Neural cell (in vitro differentiated cells): ENCODE measurements at regions not wholly inside any gene's neighbourhood (a gene's known extent, or its start where the extent isn't known, plus 50 kb on each side); places are given as distances from the start of the nearest gene placed in this dataset.
"Not testable (repeated sequence)": the region's sequence is repeated elsewhere in the genome, so short reads cannot be mapped to it uniquely, and the experiment has no call there.

Experiments used
- H2AFZ ChIP-seq: fragments of 200-600, 300-800 bp; sonication (generic), shearing (Covaris generic); 2 replicates; pipeline ENCODE4 v1.6.0; 2014; ENCODE audit warnings: low read depth, mild to moderate bottlenecking, antibody characterized with exemption, low read length, moderate library complexity
- H3F3A ChIP-seq: fragments of 200-600 bp; shearing (Covaris generic); 2 replicates; pipeline ENCODE4 v1.6.1; 2016; ENCODE audit warnings: mild to moderate bottlenecking, moderate library complexity, mixed read lengths, antibody characterized with exemption, low read length; ENCODE audit not compliant: insufficient read depth, poor library complexity, severe bottlenecking
- H3K27ac ChIP-seq: fragments of 200-600, 300-800 bp; sonication (generic), shearing (Covaris generic); 2 replicates; pipeline ENCODE4 v1.5.1; 2014; ENCODE audit warnings: mild to moderate bottlenecking, low read length, moderate library complexity
- H3K27me3 ChIP-seq: fragments of 300-800, 200-600 bp; sonication (generic), shearing (Covaris generic); 2 replicates; pipeline ENCODE4 v1.6.0; 2014; ENCODE audit warnings: mild to moderate bottlenecking, low read depth, low read length, moderate library complexity; ENCODE audit not compliant: insufficient read depth
- H3K36me3 ChIP-seq: fragments of 300-800, 200-600 bp; sonication (generic), shearing (Covaris generic); 2 replicates; pipeline ENCODE4 v1.5.1; 2014; ENCODE audit warnings: mild to moderate bottlenecking, antibody characterized with exemption, low read length, moderate library complexity; ENCODE audit not compliant: insufficient read depth
- H3K4me2 ChIP-seq: fragments of 300-800, 200-600 bp; sonication (generic), shearing (Covaris generic); 2 replicates; pipeline ENCODE4 v1.6.0; 2014; ENCODE audit warnings: mild to moderate bottlenecking, low read length
- H3K4me3 ChIP-seq: fragments of 300-800, 200-600 bp; sonication (generic), shearing (Covaris generic); 2 replicates; pipeline ENCODE4 v1.5.1; 2014; ENCODE audit warnings: mild to moderate bottlenecking, low read length, moderate library complexity
- H3K79me2 ChIP-seq: fragments of 200-600 bp; shearing (Covaris generic); replicated peaks from 2 replicates; pipeline ENCODE4 v1.6.0; 2014; ENCODE audit warnings: mild to moderate bottlenecking, low read length, moderate library complexity; ENCODE audit not compliant: insufficient read depth
- H3K9ac ChIP-seq: fragments of 300-800, 200-600 bp; sonication (generic), shearing (Covaris generic); 2 replicates; pipeline ENCODE4 v1.6.1; 2016; ENCODE audit warnings: mild to moderate bottlenecking, low read length, mixed read lengths
- H3K9me2 ChIP-seq: fragments of 200-600 bp; shearing (Covaris generic); 2 replicates; pipeline ENCODE4 v1.6.1; 2016; ENCODE audit warnings: mild to moderate bottlenecking, low read length, mixed read lengths; ENCODE audit not compliant: insufficient read depth
- H3K9me3 ChIP-seq: fragments of 200-600, 300-800 bp; sonication (generic), shearing (Covaris generic); 2 replicates; pipeline ENCODE4 v1.6.1; 2016; ENCODE audit warnings: mild to moderate bottlenecking, mixed run types, low read length, moderate library complexity, mixed read lengths
- H4K20me1 ChIP-seq: fragments of 200-600 bp; shearing (Covaris generic); 2 replicates; pipeline ENCODE4 v1.6.1; 2016; ENCODE audit warnings: mild to moderate bottlenecking, mixed run types; ENCODE audit not compliant: insufficient read depth
- EP300 ChIP-seq: fragments of 450-650 bp; conservative IDR thresholded peaks from 2 replicates; pipeline ENCODE4 v1.6.1; 2014; ENCODE audit warnings: antibody characterized with exemption, mild to moderate bottlenecking, moderate library complexity; ENCODE audit not compliant: poor library complexity, severe bottlenecking
- EZH2 ChIP-seq: fragments of 200-600, 300-800 bp; shearing (Covaris generic), sonication (generic); IDR thresholded peaks from 2 replicates; pipeline ENCODE4 v1.6.1; 2014; ENCODE audit warnings: antibody characterized with exemption, low read length, borderline replicate concordance, mild to moderate bottlenecking; ENCODE audit not compliant: insufficient read depth, poor library complexity, severe bottlenecking
- MXI1 ChIP-seq: fragments of 450-650 bp; conservative IDR thresholded peaks from 2 replicates; pipeline ENCODE4 v1.6.1; 2014; ENCODE audit warnings: antibody characterized with exemption, mild to moderate bottlenecking; ENCODE audit not compliant: poor library complexity, severe bottlenecking
- POLR2AphosphoS5 ChIP-seq: IDR thresholded peaks from 2 replicates; pipeline ENCODE4 v1.6.1; 2012
- RAD21 ChIP-seq: fragments of 450-650 bp; conservative IDR thresholded peaks from 2 replicates; pipeline ENCODE4 v1.6.1; 2014; ENCODE audit warnings: antibody characterized with exemption, mild to moderate bottlenecking, moderate library complexity
- SMC3 ChIP-seq: fragments of 450-650 bp; conservative IDR thresholded peaks from 2 replicates; pipeline ENCODE4 v1.6.1; 2014; ENCODE audit warnings: antibody characterized with exemption, mild to moderate bottlenecking, moderate library complexity; ENCODE audit not compliant: poor library complexity
- TAF1 ChIP-seq: IDR thresholded peaks from 2 replicates; pipeline ENCODE4 v1.6.1; 2012; ENCODE audit warnings: low read depth
- TF ChIP-seq, protein P1 (sequence below): IDR thresholded peaks from 2 replicates; pipeline ENCODE4 v1.6.1; 2012; ENCODE audit warnings: borderline replicate concordance
- TF ChIP-seq, protein P2 (sequence below): fragments of 450-650 bp; IDR thresholded peaks from 2 replicates; pipeline ENCODE4 v1.5.1; 2014; ENCODE audit warnings: antibody characterized with exemption, mild to moderate bottlenecking, moderate library complexity; ENCODE audit not compliant: poor library complexity, severe bottlenecking

DNA sequence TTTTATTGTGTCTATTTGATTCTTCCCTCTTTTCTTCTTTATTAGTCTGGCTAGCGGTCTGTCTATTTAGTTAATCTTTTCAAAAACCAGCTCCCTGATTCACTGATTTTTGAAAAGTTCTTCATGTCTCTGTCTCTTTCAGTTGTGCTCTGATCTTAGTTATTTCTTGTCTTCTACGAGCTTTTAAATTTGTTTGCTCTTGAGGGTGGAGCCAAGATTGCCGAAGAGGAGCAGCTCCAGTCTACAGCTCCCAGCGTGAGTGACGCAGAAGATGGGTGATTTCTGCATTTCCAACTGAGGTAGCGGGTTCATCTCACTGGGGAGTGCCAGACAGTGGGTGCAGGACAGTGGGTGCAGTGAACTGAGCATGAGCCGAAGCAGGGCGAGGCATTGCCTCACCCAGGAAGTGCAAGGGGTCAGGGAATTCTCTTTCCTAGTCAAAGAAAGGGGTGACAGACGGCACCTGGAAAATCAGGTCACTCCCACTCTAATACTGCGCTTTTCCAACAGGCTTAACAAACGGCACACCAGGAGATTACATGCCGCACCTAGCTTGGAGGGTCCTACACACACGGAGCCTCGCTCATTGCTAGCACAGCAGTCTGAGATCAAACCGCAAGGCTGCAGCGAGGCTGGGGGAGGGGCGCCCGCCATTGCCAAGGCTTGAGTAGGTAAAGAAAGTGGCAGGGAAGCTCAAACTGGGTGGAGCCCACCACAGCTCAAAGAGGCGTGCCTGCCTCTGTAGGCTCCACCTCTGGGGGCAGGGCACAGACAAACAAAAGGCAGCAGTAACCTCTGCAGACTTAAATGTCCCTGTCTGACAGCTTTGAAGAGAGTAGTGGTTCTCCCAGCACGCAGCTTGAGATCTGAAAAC lies 220.6 kb upstream of the IRAK1BP1 start:
- not testable (repeated sequence) for H2AFZ ChIP-seq, H3K79me2 ChIP-seq, H3K4me3 ChIP-seq, H3F3A ChIP-seq, H3K9ac ChIP-seq, H3K27ac ChIP-seq, H3K4me2 ChIP-seq, H3K9me3 ChIP-seq, H3K27me3 ChIP-seq, H3K36me3 ChIP-seq, H3K9me2 ChIP-seq, H4K20me1 ChIP-seq

DNA sequence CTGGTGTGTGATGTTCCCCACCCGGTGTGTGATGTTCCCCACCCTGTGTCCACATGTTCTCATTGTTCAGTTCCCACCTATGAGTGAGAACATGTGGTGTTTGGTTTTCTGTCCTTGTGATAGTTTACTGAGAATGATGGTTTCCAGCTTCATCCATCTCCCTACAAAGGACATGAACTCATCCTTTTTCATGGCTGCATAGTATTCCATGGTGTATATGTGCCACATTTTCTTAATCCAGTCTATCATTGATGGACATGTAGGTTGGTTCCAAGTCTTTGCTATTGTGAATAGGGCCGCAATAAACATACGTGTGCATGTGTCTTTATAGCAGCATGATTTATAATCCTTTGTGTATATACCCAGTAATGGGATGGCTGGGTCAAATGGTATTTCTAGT lies 201.5 kb upstream of the IRAK1BP1 start:
- H3K79me2 ChIP-seq, H3K36me3 ChIP-seq, H3K9ac ChIP-seq, H3K4me2 ChIP-seq, H3F3A ChIP-seq, H3K9me2 ChIP-seq, H4K20me1 ChIP-seq, H3K9me3 ChIP-seq, H3K27me3 ChIP-seq, H3K27ac ChIP-seq, H2AFZ ChIP-seq, H3K4me3 ChIP-seq: not testable (repeated sequence)

DNA sequence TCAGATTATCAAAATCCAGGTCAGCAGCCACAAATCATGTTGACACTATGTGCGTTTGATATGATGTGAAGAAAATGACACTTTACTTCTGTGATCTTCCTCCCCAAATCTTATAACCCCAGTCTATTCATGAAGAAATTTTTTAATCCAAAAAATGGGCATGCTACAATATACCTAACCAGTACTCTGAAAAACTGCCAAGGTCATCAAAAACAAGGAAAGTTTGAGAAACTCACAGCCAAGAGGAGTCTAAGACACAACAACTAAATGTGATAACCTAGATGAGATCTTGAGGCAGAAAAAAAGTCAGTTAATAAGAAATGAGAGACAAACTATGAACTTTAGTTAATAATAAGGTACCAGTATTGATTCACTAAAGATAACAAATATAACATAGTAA lies 200.6 kb upstream of the IRAK1BP1 start:
- H4K20me1 ChIP-seq, result no peaks in the 10 kb centered on the region
- no peak overlapping the region for H3K9ac ChIP-seq
- no peak overlapping the region for H2AFZ ChIP-seq
- no peaks in the 10 kb centered on the region for H3K9me2 ChIP-seq
- no peaks in the 10 kb centered on the region for H3K79me2 ChIP-seq
- H3K4me2 ChIP-seq, result no peak overlapping the region
- H3K27me3 ChIP-seq, result no peaks in the 10 kb centered on the region
- H3K9me3 ChIP-seq, result no peaks in the 10 kb centered on the region
- no peak overlapping the region for H3K4me3 ChIP-seq
- no peak for TF ChIP-seq POLR2AphosphoS5
- TF ChIP-seq EZH2, result no peak
- TF ChIP-seq, protein P1, sequence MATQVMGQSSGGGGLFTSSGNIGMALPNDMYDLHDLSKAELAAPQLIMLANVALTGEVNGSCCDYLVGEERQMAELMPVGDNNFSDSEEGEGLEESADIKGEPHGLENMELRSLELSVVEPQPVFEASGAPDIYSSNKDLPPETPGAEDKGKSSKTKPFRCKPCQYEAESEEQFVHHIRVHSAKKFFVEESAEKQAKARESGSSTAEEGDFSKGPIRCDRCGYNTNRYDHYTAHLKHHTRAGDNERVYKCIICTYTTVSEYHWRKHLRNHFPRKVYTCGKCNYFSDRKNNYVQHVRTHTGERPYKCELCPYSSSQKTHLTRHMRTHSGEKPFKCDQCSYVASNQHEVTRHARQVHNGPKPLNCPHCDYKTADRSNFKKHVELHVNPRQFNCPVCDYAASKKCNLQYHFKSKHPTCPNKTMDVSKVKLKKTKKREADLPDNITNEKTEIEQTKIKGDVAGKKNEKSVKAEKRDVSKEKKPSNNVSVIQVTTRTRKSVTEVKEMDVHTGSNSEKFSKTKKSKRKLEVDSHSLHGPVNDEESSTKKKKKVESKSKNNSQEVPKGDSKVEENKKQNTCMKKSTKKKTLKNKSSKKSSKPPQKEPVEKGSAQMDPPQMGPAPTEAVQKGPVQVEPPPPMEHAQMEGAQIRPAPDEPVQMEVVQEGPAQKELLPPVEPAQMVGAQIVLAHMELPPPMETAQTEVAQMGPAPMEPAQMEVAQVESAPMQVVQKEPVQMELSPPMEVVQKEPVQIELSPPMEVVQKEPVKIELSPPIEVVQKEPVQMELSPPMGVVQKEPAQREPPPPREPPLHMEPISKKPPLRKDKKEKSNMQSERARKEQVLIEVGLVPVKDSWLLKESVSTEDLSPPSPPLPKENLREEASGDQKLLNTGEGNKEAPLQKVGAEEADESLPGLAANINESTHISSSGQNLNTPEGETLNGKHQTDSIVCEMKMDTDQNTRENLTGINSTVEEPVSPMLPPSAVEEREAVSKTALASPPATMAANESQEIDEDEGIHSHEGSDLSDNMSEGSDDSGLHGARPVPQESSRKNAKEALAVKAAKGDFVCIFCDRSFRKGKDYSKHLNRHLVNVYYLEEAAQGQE, result no peak
- TF ChIP-seq MXI1, result no peak
- TF ChIP-seq EP300, result no peak
- no peak for TF ChIP-seq RAD21
- no peak for TF ChIP-seq SMC3
- TF ChIP-seq, protein P2, sequence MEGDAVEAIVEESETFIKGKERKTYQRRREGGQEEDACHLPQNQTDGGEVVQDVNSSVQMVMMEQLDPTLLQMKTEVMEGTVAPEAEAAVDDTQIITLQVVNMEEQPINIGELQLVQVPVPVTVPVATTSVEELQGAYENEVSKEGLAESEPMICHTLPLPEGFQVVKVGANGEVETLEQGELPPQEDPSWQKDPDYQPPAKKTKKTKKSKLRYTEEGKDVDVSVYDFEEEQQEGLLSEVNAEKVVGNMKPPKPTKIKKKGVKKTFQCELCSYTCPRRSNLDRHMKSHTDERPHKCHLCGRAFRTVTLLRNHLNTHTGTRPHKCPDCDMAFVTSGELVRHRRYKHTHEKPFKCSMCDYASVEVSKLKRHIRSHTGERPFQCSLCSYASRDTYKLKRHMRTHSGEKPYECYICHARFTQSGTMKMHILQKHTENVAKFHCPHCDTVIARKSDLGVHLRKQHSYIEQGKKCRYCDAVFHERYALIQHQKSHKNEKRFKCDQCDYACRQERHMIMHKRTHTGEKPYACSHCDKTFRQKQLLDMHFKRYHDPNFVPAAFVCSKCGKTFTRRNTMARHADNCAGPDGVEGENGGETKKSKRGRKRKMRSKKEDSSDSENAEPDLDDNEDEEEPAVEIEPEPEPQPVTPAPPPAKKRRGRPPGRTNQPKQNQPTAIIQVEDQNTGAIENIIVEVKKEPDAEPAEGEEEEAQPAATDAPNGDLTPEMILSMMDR, result no peak
- no peak for TF ChIP-seq TAF1
- no peaks in the 10 kb centered on the region for H3F3A ChIP-seq
- no peaks in the 10 kb centered on the region for H3K36me3 ChIP-seq
- H3K27ac ChIP-seq, result no peak overlapping the region
